Keratinocyte (primary cell): ENCODE measurements at regions not wholly inside any gene's neighbourhood (a gene's known extent, or its start where the extent isn't known, plus 50 kb on each side); places are given as distances from the start of the nearest gene placed in this dataset.
A peak's percentile ranks its signal among the peaks of the same experiment; 100 is the strongest.

Experiments
- DNase-seq: peaks from one replicate; pipeline ENCODE4 v3.0.0-alpha.2; 2011; ENCODE audit warnings: low read depth, missing footprints, low spot score
- FAIRE-seq: peaks from 2 replicates; lab custom pipeline; 2011; peaks lifted over from hg19 to GRCh38; lab: Jason Lieb, UNC
- H2AFZ ChIP-seq: 2 replicates; pipeline ENCODE4 v1.6.0; 2012; ENCODE audit warnings: low read length, control low read depth, inconsistent platforms; ENCODE audit not compliant: control insufficient read depth
- H3K27ac ChIP-seq: 2 replicates; pipeline ENCODE4 v1.5.1; 2011; ENCODE audit warnings: low read length; ENCODE audit not compliant: control insufficient read depth, insufficient read depth
- H3K27me3 ChIP-seq: 3 replicates; pipeline ENCODE4 v1.6.0; 2011; ENCODE audit warnings: low read length; ENCODE audit not compliant: control insufficient read depth, insufficient read depth; ENCODE audit errors: extremely low read depth
- H3K36me3 ChIP-seq, 2 experiments: 2 replicates in 1 of 2; 3 replicates in 1 of 2; pipeline ENCODE4 v1.5.1; 2011; ENCODE audit warnings: low read length in 2 of 2, mild to moderate bottlenecking in 1 of 2; ENCODE audit not compliant: control insufficient read depth in 2 of 2, insufficient read depth in 2 of 2; ENCODE audit errors: extremely low read depth in 1 of 2
- H3K4me1 ChIP-seq: 3 replicates; pipeline ENCODE4 v1.5.1; 2011; ENCODE audit warnings: low read length; ENCODE audit not compliant: control insufficient read depth, insufficient read depth; ENCODE audit errors: extremely low read depth
- H3K4me2 ChIP-seq: 3 replicates; pipeline ENCODE4 v1.6.0; 2011; ENCODE audit warnings: low read depth, low read length; ENCODE audit not compliant: control insufficient read depth, insufficient read depth; ENCODE audit errors: extremely low read depth
- H3K4me3 ChIP-seq, 3 experiments: fragments of 200-600 bp in 1 of 3; sonication (generic) in 1 of 3; 2 replicates in 2 of 3; 3 replicates in 1 of 3; pipeline ENCODE4 v1.5.1; 2011 to 2016; ENCODE audit warnings: low read length in 3 of 3, mild to moderate bottlenecking in 3 of 3, control low read depth in 2 of 3, inconsistent platforms in 1 of 3, low read depth in 1 of 3, mixed read lengths in 1 of 3, mixed run types in 1 of 3, moderate library complexity in 1 of 3; ENCODE audit not compliant: control insufficient read depth in 2 of 3, insufficient read depth in 2 of 3; ENCODE audit errors: extremely low read depth in 1 of 3
- H3K79me2 ChIP-seq: 2 replicates; pipeline ENCODE4 v1.6.0; 2012; ENCODE audit warnings: low read length; ENCODE audit not compliant: control insufficient read depth, insufficient read depth
- H3K9ac ChIP-seq: 3 replicates; pipeline ENCODE4 v1.6.0; 2011; ENCODE audit warnings: low read length; ENCODE audit not compliant: control insufficient read depth, insufficient read depth; ENCODE audit errors: extremely low read depth
- H3K9me1 ChIP-seq: 3 replicates; pipeline ENCODE4 v1.6.0; 2011; ENCODE audit warnings: low read length; ENCODE audit not compliant: control insufficient read depth, insufficient read depth; ENCODE audit errors: extremely low read depth
- H3K9me3 ChIP-seq: 2 replicates; pipeline ENCODE4 v1.5.1; 2012; ENCODE audit warnings: low read depth, low read length; ENCODE audit not compliant: control insufficient read depth
- H4K20me1 ChIP-seq: 3 replicates; pipeline ENCODE4 v1.6.0; 2011; ENCODE audit warnings: low read length; ENCODE audit not compliant: control insufficient read depth, insufficient read depth; ENCODE audit errors: extremely low read depth
- EZH2 ChIP-seq: IDR thresholded peaks from one replicate; pipeline ENCODE4 v1.6.1; 2012; ENCODE audit warnings: inconsistent platforms, mild to moderate bottlenecking, low read length, moderate library complexity
- dilution Hi-C: fragments of 300-500 bp; cut with MboI; formaldehyde crosslinking; loops from one replicate; pipeline ENCODE4 v1.7.0; 2020; ENCODE audit warnings: low sequenced_read_pairs; ENCODE audit not compliant: extremely low pct_ligation_motif_present
- TF ChIP-seq, protein P1 (sequence below), 3 experiments: IDR thresholded peaks in 1 of 3; conservative IDR thresholded peaks in 1 of 3; optimal IDR thresholded peaks in 1 of 3; 2 replicates in 2 of 3; 3 replicates in 1 of 3; pipeline versions ENCODE3 to v1.5.1; 2011; ENCODE audit warnings: low read length in 3 of 3, mild to moderate bottlenecking in 3 of 3, moderate library complexity in 2 of 3, control low read depth in 1 of 3, inconsistent platforms in 1 of 3; ENCODE audit not compliant: insufficient read depth in 2 of 3; ENCODE audit errors: extremely low read depth in 1 of 3

DNA sequence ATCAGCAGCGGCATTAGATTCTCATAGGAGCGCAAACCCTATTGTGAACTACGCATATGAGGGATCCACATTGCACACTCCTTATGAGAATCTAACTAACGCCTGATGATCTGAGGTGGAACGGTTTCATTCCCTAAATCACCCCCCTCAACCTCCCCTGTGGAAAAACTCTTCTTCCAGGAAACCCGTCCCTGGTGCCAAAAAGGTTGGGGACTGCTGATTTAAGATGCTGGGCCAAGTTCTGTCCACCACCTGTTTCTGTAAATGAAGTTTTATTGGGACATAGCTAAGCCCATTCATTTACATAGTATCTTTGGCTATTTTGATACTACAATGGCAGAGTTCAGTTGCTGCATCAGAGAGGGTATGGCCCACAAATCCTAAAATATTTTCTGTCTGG is 268.2 kb upstream of the PRDM1 start:
- dilution Hi-C loops = no loop called here
- H3K9ac ChIP-seq = no peak overlapping the region
- DNase-seq (no peak), FAIRE-seq (no peak)
- no peak for TF ChIP-seq EZH2
- TF ChIP-seq, protein P1, sequence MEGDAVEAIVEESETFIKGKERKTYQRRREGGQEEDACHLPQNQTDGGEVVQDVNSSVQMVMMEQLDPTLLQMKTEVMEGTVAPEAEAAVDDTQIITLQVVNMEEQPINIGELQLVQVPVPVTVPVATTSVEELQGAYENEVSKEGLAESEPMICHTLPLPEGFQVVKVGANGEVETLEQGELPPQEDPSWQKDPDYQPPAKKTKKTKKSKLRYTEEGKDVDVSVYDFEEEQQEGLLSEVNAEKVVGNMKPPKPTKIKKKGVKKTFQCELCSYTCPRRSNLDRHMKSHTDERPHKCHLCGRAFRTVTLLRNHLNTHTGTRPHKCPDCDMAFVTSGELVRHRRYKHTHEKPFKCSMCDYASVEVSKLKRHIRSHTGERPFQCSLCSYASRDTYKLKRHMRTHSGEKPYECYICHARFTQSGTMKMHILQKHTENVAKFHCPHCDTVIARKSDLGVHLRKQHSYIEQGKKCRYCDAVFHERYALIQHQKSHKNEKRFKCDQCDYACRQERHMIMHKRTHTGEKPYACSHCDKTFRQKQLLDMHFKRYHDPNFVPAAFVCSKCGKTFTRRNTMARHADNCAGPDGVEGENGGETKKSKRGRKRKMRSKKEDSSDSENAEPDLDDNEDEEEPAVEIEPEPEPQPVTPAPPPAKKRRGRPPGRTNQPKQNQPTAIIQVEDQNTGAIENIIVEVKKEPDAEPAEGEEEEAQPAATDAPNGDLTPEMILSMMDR (optimal IDR thresholded peaks at IDR 0.05 in 1 of 3, IDR thresholded peaks at IDR 0.05 in 1 of 3, conservative IDR thresholded peaks at IDR 0.05 in 1 of 3; ENCODE audit: extremely low read depth in 1 of 3, insufficient read depth in 2 of 3, low read length in 3 of 3) = no peak
- H3K27me3 ChIP-seq = no peaks in the 10 kb centered on the region
- peaks cover 4% of the 10 kb centered on the region for H3K4me1 ChIP-seq
- no peaks in the 10 kb centered on the region for H3K79me2 ChIP-seq
- no peak overlapping the region for H3K4me3 ChIP-seq
- no peak overlapping the region for H3K27ac ChIP-seq
- H3K9me3 ChIP-seq = no peaks in the 10 kb centered on the region
- H3K9me1 ChIP-seq = no peaks in the 10 kb centered on the region
- H4K20me1 ChIP-seq = no peaks in the 10 kb centered on the region
- H3K36me3 ChIP-seq = no peaks in the 10 kb centered on the region
- no peak overlapping the region for H2AFZ ChIP-seq
- H3K4me2 ChIP-seq = no peak overlapping the region

- Histone ChIP-seq H3K9me1 (no peaks in the 10 kb centered on the region), H3K9me3 (no peaks in the 10 kb centered on the region), H3K4me1 (peaks cover 4% of the 10 kb centered on the region), H3K27ac (no peak overlapping the region), H3K9ac (peak overlapping the region; percentile 16), H4K20me1 (no peaks in the 10 kb centered on the region), H3K36me3 (no peaks in the 10 kb centered on the region), H3K4me2 (no peak overlapping the region), H3K79me2 (no peaks in the 10 kb centered on the region), H2AFZ (peak overlapping the region; percentile 75), H3K27me3 (no peaks in the 10 kb centered on the region), H3K4me3 (no peak overlapping the region)
- DNase-seq (no peak), FAIRE-seq (no peak)
- dilution Hi-C loops = no loop called here
- no peak for TF ChIP-seq EZH2
- TF ChIP-seq, protein P1 (optimal IDR thresholded peaks at IDR 0.05 in 1 of 3, IDR thresholded peaks at IDR 0.05 in 1 of 3, conservative IDR thresholded peaks at IDR 0.05 in 1 of 3; ENCODE audit: extremely low read depth in 1 of 3, insufficient read depth in 2 of 3, low read length in 3 of 3) = no peak
Measured at GRCh38 chr6:105817370-105817769, 268.8 kb upstream of the PRDM1 start.
